ENCODE measurements at regions not wholly inside any gene's neighbourhood (a gene's known extent, or its start where the extent isn't known, plus 50 kb on each side); places are given as distances from the start of the nearest gene placed in this dataset.

- TF ChIP-seq CTCF (IDR thresholded peaks at IDR 0.05 in 8 of 11, conservative IDR thresholded peaks at IDR 0.05 in 3 of 11) (no peak), POLR2AphosphoS5 (IDR thresholded peaks at IDR 0.05) (no peak), POLR2A (IDR thresholded peaks at IDR 0.05) (no peak)
- Histone ChIP-seq H3K27ac (no peak overlapping the region), H3K4me3 (no peak overlapping the region), H3K27me3 (replicated peaks in 1 of 7) (no peaks in the 10 kb centered on the region), H3K4me1 (no peaks in the 10 kb centered on the region), H3K9me3 (peaks cover 0 to 9% (median 3%) of the 10 kb centered on the region in 8 donors), H3K36me3 (no peaks in the 10 kb centered on the region)
- intact Hi-C loops (cut with DNase I; ENCODE audit: low total_unique reads): no loop called here
- WGBS, 5 donors: 91 to 95% (median 92%) methylated on average over 6 of the region's 6 CpGs
- no peak for DNase-seq
These were observed 145.9 kb upstream of the PCDH10 start for GRCh38 chr4:133003169-133003568.

GRCh38 chr4:133014473-133015135 is 134.5 kb upstream of the PCDH10 start:
- H3K9me3 ChIP-seq: peaks cover 0 to 17% (median 10%) of the 10 kb centered on the region in 8 donors
- no peaks in the 10 kb centered on the region for H3K4me1 ChIP-seq
- H3K27ac ChIP-seq: no peak overlapping the region
- TF ChIP-seq POLR2A (IDR thresholded peaks at IDR 0.05) (no peak), CTCF (IDR thresholded peaks at IDR 0.05 in 8 of 11, conservative IDR thresholded peaks at IDR 0.05 in 3 of 11) (no peak), POLR2AphosphoS5 (IDR thresholded peaks at IDR 0.05) (no peak)
- no peaks in the 10 kb centered on the region for H3K27me3 ChIP-seq (replicated peaks in 1 of 7)
- WGBS, 5 donors: 46 to 56% (median 50%) methylated on average over 3 of the region's 3 CpGs
- H3K4me3 ChIP-seq: no peak overlapping the region
- no peak for DNase-seq
- no peaks in the 10 kb centered on the region for H3K36me3 ChIP-seq
- intact Hi-C loops (cut with DNase I; ENCODE audit: low total_unique reads): no loop called here

GRCh38 chr4:133045288-133045687 is 103.8 kb upstream of the PCDH10 start:
- H3K27me3 ChIP-seq (replicated peaks in 1 of 7): no peaks in the 10 kb centered on the region
- no peak overlapping the region for H3K4me3 ChIP-seq
- no peak for TF ChIP-seq CTCF (IDR thresholded peaks at IDR 0.05 in 8 of 11, conservative IDR thresholded peaks at IDR 0.05 in 3 of 11)
- no peak overlapping the region for H3K27ac ChIP-seq
- H3K4me1 ChIP-seq: no peaks in the 10 kb centered on the region
- no peak for DNase-seq
- peaks cover 0 to 33% (median 7%) of the 10 kb centered on the region in 8 donors for H3K9me3 ChIP-seq
- no peaks in the 10 kb centered on the region for H3K36me3 ChIP-seq
- WGBS, 5 donors: 67 to 85% (median 71%) methylated on average over 1 of the region's 1 CpG
- intact Hi-C loops (cut with DNase I; ENCODE audit: low total_unique reads): no loop called here

- Histone ChIP-seq H3K27ac (no peak overlapping the region), H3K4me3 (no peak overlapping the region), H3K36me3 (no peaks in the 10 kb centered on the region), H3K4me1 (no peaks in the 10 kb centered on the region), H3K9me3 (peaks cover 0 to 36% (median 9%) of the 10 kb centered on the region in 8 donors), H3K27me3 (replicated peaks in 1 of 7) (no peaks in the 10 kb centered on the region)
- 71 to 85% (median 85%) methylated on average over 4 of the region's 4 CpGs for WGBS, 5 donors
- intact Hi-C loops (cut with DNase I; ENCODE audit: low total_unique reads): no loop called here
- TF ChIP-seq CTCF (IDR thresholded peaks at IDR 0.05 in 8 of 11, conservative IDR thresholded peaks at IDR 0.05 in 3 of 11) (no peak), POLR2A (IDR thresholded peaks at IDR 0.05) (no peak), POLR2AphosphoS5 (IDR thresholded peaks at IDR 0.05) (no peak)
- no peak for DNase-seq
These were observed 102.9 kb upstream of the PCDH10 start for GRCh38 chr4:133046156-133046555.

All from spleen (tissue), 11 donors.